CD4-positive, alpha-beta memory T cell (primary cell): ENCODE measurements at regions not wholly inside any gene's neighbourhood (a gene's known extent, or its start where the extent isn't known, plus 50 kb on each side); places are given as distances from the start of the nearest gene placed in this dataset.
A peak's percentile ranks its signal among the peaks of the same experiment; 100 is the strongest.
"Not testable (repeated sequence)": the region's sequence is repeated elsewhere in the genome, so short reads cannot be mapped to it uniquely, and the experiment has no call there.

Source experiments
- CTCF ChIA-PET: fragments of 350-600 bp; sonication (Branson Sonifier 250); formaldehyde crosslinking; loops from one replicate; lab custom pipeline; 2021; ENCODE audit warnings: inconsistent platforms; ENCODE audit not compliant: partially characterized antibody; lab: Charles Lee
- POLR2A ChIA-PET: fragments of 350-600 bp; sonication (Branson Sonifier 250); formaldehyde crosslinking; loops from one replicate; lab custom pipeline; 2021; ENCODE audit not compliant: partially characterized antibody; lab: Charles Lee
- DNase-seq, 5 donors: peaks; one replicate each; pipeline versions ENCODE4 v3.0.0 to v3.0.0-alpha.2; 2020 to 2022; ENCODE audit warnings: mixed read lengths in 1 of 5
- H3K27ac ChIP-seq: one replicate; pipeline ENCODE4 v1.7.0; 2013; ENCODE audit warnings: low read depth, low read length
- H3K27me3 ChIP-seq: 2 replicates; pipeline ENCODE4 v1.7.0; 2013; ENCODE audit warnings: mild to moderate bottlenecking, low read length, moderate library complexity; ENCODE audit not compliant: insufficient read depth
- H3K36me3 ChIP-seq: 2 replicates; pipeline ENCODE4 v1.7.0; 2013; ENCODE audit warnings: mild to moderate bottlenecking, low read length, moderate library complexity; ENCODE audit not compliant: insufficient read depth
- H3K4me1 ChIP-seq: 2 replicates; pipeline ENCODE4 v1.7.0; 2013; ENCODE audit warnings: mild to moderate bottlenecking, low read length, moderate library complexity; ENCODE audit not compliant: insufficient read depth
- H3K4me3 ChIP-seq, 2 donors: one replicate each; pipeline ENCODE4 v1.7.0; 2013; ENCODE audit warnings: low read length in 2 of 2, mild to moderate bottlenecking in 1 of 2
- H3K9me3 ChIP-seq, 2 donors: one replicate each; pipeline ENCODE4 v1.7.0; 2013; ENCODE audit warnings: low read length in 2 of 2, control low read depth in 1 of 2; ENCODE audit not compliant: control insufficient read depth in 1 of 2
- H3K27ac Mint-ChIP-seq, 7 donors: one replicate each; pipeline ENCODE4 v1.8.0; 2020 to 2021; ENCODE audit warnings: mixed read lengths in 7 of 7, mild to moderate bottlenecking in 6 of 7, inconsistent platforms in 3 of 7, moderate library complexity in 3 of 7
- H3K27me3 Mint-ChIP-seq, 2 donors: one replicate each; pipeline ENCODE4 v1.8.0; 2020 to 2021; ENCODE audit warnings: mixed read lengths in 2 of 2
- H3K36me3 Mint-ChIP-seq, 2 donors: one replicate each; pipeline ENCODE4 v1.8.0; 2020 to 2021; ENCODE audit warnings: mixed read lengths in 2 of 2, inconsistent platforms in 1 of 2, mild to moderate bottlenecking in 1 of 2
- H3K4me1 Mint-ChIP-seq, 4 donors: one replicate each; pipeline ENCODE4 v1.8.0; 2020 to 2021; ENCODE audit warnings: mixed read lengths in 4 of 4, mild to moderate bottlenecking in 1 of 4
- H3K4me3 Mint-ChIP-seq, 8 donors: one replicate each; pipeline ENCODE4 v1.8.0; 2020 to 2021; ENCODE audit warnings: mixed read lengths in 8 of 8, mild to moderate bottlenecking in 7 of 8, moderate library complexity in 6 of 8, inconsistent platforms in 3 of 8
- H3K9me3 Mint-ChIP-seq, 8 donors: one replicate each; pipeline ENCODE4 v1.8.0; 2020 to 2021; ENCODE audit warnings: mixed read lengths in 8 of 8, mild to moderate bottlenecking in 5 of 8, inconsistent platforms in 3 of 8, moderate library complexity in 1 of 8
- intact Hi-C: fragments of 100-400 bp; cut with micrococcal nuclease; formaldehyde crosslinking; loops from one replicate; pipeline ENCODE4 v1.15.1; 2023

- H3K4me1 ChIP-seq = peaks cover 12% of the 10 kb centered on the region
- H3K27me3 Mint-ChIP-seq, H3K9me3 ChIP-seq, intact Hi-C loops, H3K9me3 Mint-ChIP-seq, H3K27me3 ChIP-seq, H3K27ac ChIP-seq, H3K4me1 Mint-ChIP-seq, H3K4me3 ChIP-seq, POLR2A ChIA-PET, H3K36me3 ChIP-seq, H3K36me3 Mint-ChIP-seq: not testable (repeated sequence)
- CTCF ChIA-PET = interaction anchor here (2.1 kb wide), 1 partner anchor 1576 kb away, joined by 12 read pairs; no protein-coding TSS in a partner anchor
- H3K4me3 Mint-ChIP-seq = peak overlapping the region in 1 of 8 donors; percentile 82
- DNase-seq = peak; percentile 46 to 66 (median 58)
- peak overlapping the region in 5 of 7 donors; percentile 70 to 88 (median 81) for H3K27ac Mint-ChIP-seq
Measured at GRCh38 chr2:132268284-132268976, 106.7 kb upstream of the ANKRD30BL start.

DNA sequence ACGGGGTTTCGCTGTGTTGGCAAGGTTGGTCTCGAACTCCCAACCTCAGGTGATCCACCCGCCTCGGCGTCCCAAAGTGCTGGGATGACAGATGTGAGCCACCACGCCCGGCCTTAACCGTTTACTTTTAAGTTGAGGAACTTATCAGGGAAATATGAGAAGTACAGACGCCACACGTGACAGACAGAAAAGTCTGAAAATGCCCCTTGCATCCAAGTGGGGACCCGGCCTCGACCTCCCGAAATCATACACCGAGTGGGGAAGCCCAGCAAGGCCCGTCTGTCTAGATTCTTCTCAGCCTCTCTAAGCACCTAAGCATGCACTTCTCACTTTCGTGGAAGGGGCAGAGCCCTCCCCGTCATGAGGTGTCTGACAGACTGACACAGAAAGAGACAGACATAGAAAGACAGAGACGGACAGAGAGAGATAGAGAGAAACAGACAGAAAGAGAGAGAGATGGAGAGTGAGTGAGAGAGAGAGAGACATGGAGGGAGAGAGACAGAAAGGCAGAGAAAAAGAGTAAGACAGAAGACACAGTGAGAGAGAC lies 107.3 kb upstream of the ANKRD30BL start:
- no peaks in the 10 kb centered on the region for H3K9me3 Mint-ChIP-seq
- no peaks in the 10 kb centered on the region for H3K27me3 ChIP-seq
- peaks cover 0 to 6% (median under 1%) of the 10 kb centered on the region in 4 donors for H3K4me1 Mint-ChIP-seq
- H3K4me3 ChIP-seq = no peak overlapping the region
- H3K4me1 ChIP-seq = peaks cover 12% of the 10 kb centered on the region
- POLR2A ChIA-PET = no interaction called here
- H3K36me3 ChIP-seq = no peaks in the 10 kb centered on the region
- no peak overlapping the region for H3K27ac ChIP-seq
- H3K27ac Mint-ChIP-seq = no peak overlapping the region
- CTCF ChIA-PET = interaction anchor here (2.1 kb wide), 1 partner anchor 1575 kb away, joined by 12 read pairs; no protein-coding TSS in a partner anchor
- intact Hi-C loops = no loop called here
- H3K27me3 Mint-ChIP-seq = no peaks in the 10 kb centered on the region
- no peaks in the 10 kb centered on the region for H3K9me3 ChIP-seq
- no peak for DNase-seq
- peak overlapping the region in 1 of 8 donors; percentile 82 for H3K4me3 Mint-ChIP-seq
- no peaks in the 10 kb centered on the region for H3K36me3 Mint-ChIP-seq

GRCh38 chr2:132270255-132270654 lies 108.5 kb upstream of the ANKRD30BL start:
- Histone ChIP-seq H3K36me3 (no peaks in the 10 kb centered on the region), H3K27ac (no peak overlapping the region), H3K9me3 (no peaks in the 10 kb centered on the region), H3K27me3 (no peaks in the 10 kb centered on the region), H3K4me3 (no peak overlapping the region), H3K4me1 (peaks cover 12% of the 10 kb centered on the region)
- intact Hi-C loops = no loop called here
- Mint-ChIP-seq H3K4me1 (peaks cover 0 to 3% (median under 1%) of the 10 kb centered on the region in 4 donors), H3K36me3 (no peaks in the 10 kb centered on the region), H3K27me3 (no peaks in the 10 kb centered on the region), H3K9me3 (peaks cover 0 to 4% (median 0%) of the 10 kb centered on the region in 8 donors), H3K4me3 (no peak overlapping the region), H3K27ac (no peak overlapping the region)
- ChIA-PET CTCF (no interaction called here), POLR2A (no interaction called here)
- DNase-seq = no peak

GRCh38 chr2:132270981-132271546 lies 109.3 kb upstream of the ANKRD30BL start:
- no peak overlapping the region for H3K4me3 Mint-ChIP-seq

GRCh38 chr2:132271794-132272193 lies 110.0 kb upstream of the ANKRD30BL start:
- intact Hi-C loops, H3K27ac ChIP-seq, CTCF ChIA-PET, POLR2A ChIA-PET, H3K36me3 Mint-ChIP-seq, DNase-seq, H3K9me3 ChIP-seq, H3K27ac Mint-ChIP-seq, H3K4me3 Mint-ChIP-seq, H3K4me1 Mint-ChIP-seq, H3K27me3 Mint-ChIP-seq, H3K36me3 ChIP-seq, H3K4me3 ChIP-seq, H3K9me3 Mint-ChIP-seq, H3K27me3 ChIP-seq: not testable (repeated sequence)
- peaks cover 11% of the 10 kb centered on the region for H3K4me1 ChIP-seq

More at GRCh38 chr2:132270981-132271546, 109.3 kb upstream of the ANKRD30BL start:
- peaks cover 0 to 3% (median under 1%) of the 10 kb centered on the region in 4 donors for H3K4me1 Mint-ChIP-seq
- H3K27me3 Mint-ChIP-seq = no peaks in the 10 kb centered on the region
- peaks cover 12% of the 10 kb centered on the region for H3K4me1 ChIP-seq
- H3K9me3 Mint-ChIP-seq = peaks cover 0 to 5% (median 0%) of the 10 kb centered on the region in 8 donors
- H3K36me3 ChIP-seq = no peaks in the 10 kb centered on the region
- no peaks in the 10 kb centered on the region for H3K36me3 Mint-ChIP-seq
- ChIA-PET POLR2A (no interaction called here), CTCF (no interaction called here)
- no peaks in the 10 kb centered on the region for H3K9me3 ChIP-seq
- H3K27ac ChIP-seq = no peak overlapping the region
- no peaks in the 10 kb centered on the region for H3K27me3 ChIP-seq
- no peak overlapping the region for H3K4me3 ChIP-seq
- no peak for DNase-seq
- no peak overlapping the region for H3K27ac Mint-ChIP-seq
- intact Hi-C loops = no loop called here

DNA sequence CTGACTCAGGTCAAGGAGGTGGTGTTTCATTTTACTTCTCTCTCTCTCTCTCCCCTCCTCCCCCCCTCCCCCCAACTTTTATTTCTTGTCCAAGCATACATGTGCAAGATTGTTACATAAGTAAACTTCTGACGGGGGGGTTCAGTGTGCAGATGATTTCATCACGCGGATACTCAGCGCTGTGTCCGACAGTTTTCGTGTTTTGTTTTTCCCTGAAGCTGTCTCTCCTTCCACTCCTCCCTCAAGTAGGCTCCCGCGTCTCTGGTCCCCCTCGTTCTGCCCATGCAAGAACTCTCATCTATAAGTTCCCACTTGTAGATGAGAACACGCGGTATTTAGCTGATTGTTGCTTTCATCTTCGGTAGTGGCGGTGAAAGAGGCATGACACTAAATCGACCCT lies 111.0 kb upstream of the ANKRD30BL start:
- peaks cover 0 to under 1% of the 10 kb centered on the region in 2 donors for H3K36me3 Mint-ChIP-seq
- ChIA-PET CTCF (no interaction called here), POLR2A (no interaction called here)
- H3K9me3 Mint-ChIP-seq = peaks cover 0 to 9% (median 2%) of the 10 kb centered on the region in 8 donors
- intact Hi-C loops = no loop called here
- H3K27ac Mint-ChIP-seq = no peak overlapping the region
- no peaks in the 10 kb centered on the region for H3K9me3 ChIP-seq
- H3K4me3 ChIP-seq = no peak overlapping the region
- no peaks in the 10 kb centered on the region for H3K27me3 ChIP-seq
- no peaks in the 10 kb centered on the region for H3K27me3 Mint-ChIP-seq
- H3K4me1 ChIP-seq = peaks cover 2% of the 10 kb centered on the region
- H3K36me3 ChIP-seq = no peaks in the 10 kb centered on the region
- peaks cover 0 to 3% (median under 1%) of the 10 kb centered on the region in 4 donors for H3K4me1 Mint-ChIP-seq
- no peak for DNase-seq
- H3K4me3 Mint-ChIP-seq = no peak overlapping the region
- no peak overlapping the region for H3K27ac ChIP-seq

DNA sequence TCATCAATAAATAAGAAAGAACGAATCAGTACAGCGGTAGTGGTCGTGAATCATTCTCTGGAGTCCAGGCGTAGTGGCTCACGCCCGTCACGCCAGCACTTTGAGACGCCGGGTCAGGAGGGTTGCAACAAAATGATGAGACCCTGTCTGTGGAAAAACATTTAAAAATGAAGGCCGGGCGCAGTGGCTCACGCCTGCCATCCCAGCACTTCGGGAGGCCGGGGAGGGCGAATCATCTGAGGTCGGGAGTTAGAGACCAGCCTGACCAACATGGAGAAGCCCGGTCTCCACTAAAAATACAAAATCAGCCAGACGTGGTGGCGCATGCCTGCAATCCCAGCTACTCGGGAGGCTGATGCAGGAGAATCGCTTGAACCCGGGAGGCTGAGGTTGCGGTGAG lies 111.8 kb upstream of the ANKRD30BL start:
- peaks cover 0 to 12% (median 3%) of the 10 kb centered on the region in 8 donors for H3K9me3 Mint-ChIP-seq
- H3K4me3 ChIP-seq, POLR2A ChIA-PET, H3K4me1 Mint-ChIP-seq, H3K4me1 ChIP-seq, DNase-seq, H3K9me3 ChIP-seq, H3K36me3 Mint-ChIP-seq, H3K27me3 ChIP-seq, CTCF ChIA-PET, H3K27me3 Mint-ChIP-seq, H3K36me3 ChIP-seq, H3K27ac ChIP-seq, H3K4me3 Mint-ChIP-seq, H3K27ac Mint-ChIP-seq, intact Hi-C loops: not testable (repeated sequence)
